K562 (cell line): ENCODE measurements at regions not wholly inside any gene's neighbourhood (a gene's known extent, or its start where the extent isn't known, plus 50 kb on each side); places are given as distances from the start of the nearest gene placed in this dataset.

Experiments
- ATAC-seq: fragments of 200-7000 bp; cut with Tn5 transposase; 3 replicates; pipeline ENCODE4 v1.9.1; 2020; ENCODE audit warnings: moderate library complexity
- BruUV-seq: library from RNA; stranded (reverse); fragments of 400-500 nt; replicated peaks from 2 replicates; lab custom pipeline; 2021; lab: Mats Ljungman, UMichigan
- CTCF ChIA-PET: fragments of 300-600 bp; formaldehyde crosslinking; extraction: SDS; loops from one replicate; lab custom pipeline; 2021; ENCODE audit warnings: low intra/inter-chr PET ratio; lab: Yijun Ruan, JAX
- POLR2A ChIA-PET: fragments of 300-600, 350-650 bp; sonication (Branson Sonifier 250); formaldehyde crosslinking; extraction: SDS; loops from one replicate; lab custom pipeline; 2021; ENCODE audit warnings: antibody characterized with exemption, inconsistent platforms; lab: Yijun Ruan, JAX
- DNase-seq, 4 experiments: peaks; one replicate each; pipeline versions ENCODE4 v3.0.0 to v3.0.0-alpha.2; 2011 to 2018; ENCODE audit warnings: low spot score in 3 of 4, mixed read lengths in 3 of 4; ENCODE audit errors: extremely low read depth in 1 of 4
- FAIRE-seq: peaks from 2 replicates; lab custom pipeline; 2011; peaks lifted over from hg19 to GRCh38; lab: Jason Lieb, UNC
- H2AFZ ChIP-seq: 2 replicates; pipeline ENCODE4 v1.6.0; 2011; ENCODE audit warnings: low read depth, low read length, control low read depth, inconsistent platforms
- H3K27ac ChIP-seq: fragments of 200-600 bp; 3 replicates; pipeline ENCODE4 v1.8.0; 2011; ENCODE audit warnings: low read depth, mild to moderate bottlenecking, control low read depth, inconsistent platforms, low read length, moderate library complexity, mixed read lengths; ENCODE audit errors: extremely low read depth
- H3K27me3 ChIP-seq, 2 experiments: fragments of 300-600 bp in 1 of 2; 2 replicates in 1 of 2; 3 replicates in 1 of 2; pipeline versions ENCODE4 v1.6.0 to v1.8.0; 2011; ENCODE audit warnings: inconsistent platforms in 2 of 2, low read length in 2 of 2, mild to moderate bottlenecking in 1 of 2, mixed read lengths in 1 of 2, moderate library complexity in 1 of 2; ENCODE audit not compliant: control insufficient read depth in 2 of 2, insufficient read depth in 2 of 2
- H3K36me3 ChIP-seq: fragments of 300-600 bp; 3 replicates; pipeline ENCODE4 v1.8.0; 2011; ENCODE audit warnings: mild to moderate bottlenecking, low read length, inconsistent platforms; ENCODE audit not compliant: control insufficient read depth, insufficient read depth
- H3K4me1 ChIP-seq, 2 experiments: fragments of 200-600 bp in 1 of 2; replicated peaks in 1 of 2; 2 replicates in 1 of 2; 3 replicates in 1 of 2; pipeline versions ENCODE4 v1.5.1 to v1.8.0; 2011; ENCODE audit warnings: inconsistent platforms in 2 of 2, low read length in 2 of 2, mild to moderate bottlenecking in 1 of 2, mixed read lengths in 1 of 2, moderate library complexity in 1 of 2; ENCODE audit not compliant: control insufficient read depth in 2 of 2, insufficient read depth in 2 of 2
- H3K4me2 ChIP-seq: 2 replicates; pipeline ENCODE4 v1.6.1; 2011; ENCODE audit warnings: low read length, control low read depth, inconsistent platforms, mixed read lengths; ENCODE audit not compliant: insufficient read depth
- H3K4me3 ChIP-seq: fragments of 200-600 bp; sonication (generic), shearing (Covaris generic); 2 replicates; pipeline ENCODE4 v1.5.1; 2016; ENCODE audit warnings: control low read depth, inconsistent platforms
- H3K79me2 ChIP-seq: fragments of 200-600 bp; 3 replicates; pipeline ENCODE4 v1.8.0; 2011; ENCODE audit warnings: low read length, inconsistent platforms; ENCODE audit not compliant: control insufficient read depth, insufficient read depth
- H3K9ac ChIP-seq, 2 experiments: 2 replicates each; pipeline versions ENCODE4 v1.6.0 to v1.6.1; 2011; ENCODE audit warnings: low read depth in 2 of 2, low read length in 2 of 2, control low read depth in 1 of 2, inconsistent platforms in 1 of 2, mild to moderate bottlenecking in 1 of 2, mixed read lengths in 1 of 2; ENCODE audit not compliant: insufficient read depth in 1 of 2
- H3K9me1 ChIP-seq: one replicate; pipeline ENCODE4 v1.6.0; 2011; ENCODE audit warnings: inconsistent platforms, mild to moderate bottlenecking, low read length, moderate library complexity; ENCODE audit not compliant: control insufficient read depth, insufficient read depth
- H3K9me3 ChIP-seq: replicated peaks from 2 replicates; pipeline ENCODE4 v1.5.1; 2011; ENCODE audit warnings: low read depth, low read length, inconsistent platforms; ENCODE audit not compliant: control insufficient read depth, insufficient read depth
- H4K20me1 ChIP-seq: replicated peaks from 2 replicates; pipeline ENCODE4 v1.6.1; 2011; ENCODE audit warnings: low read length, inconsistent platforms, mixed read lengths; ENCODE audit not compliant: control insufficient read depth, insufficient read depth
- BCOR ChIP-seq: fragments of 450-650 bp; IDR thresholded peaks from 2 replicates; pipeline ENCODE4 v1.6.1; 2016
- CHCHD3 ChIP-seq: fragments of 250-450 bp; sonication (Bioruptor Pico); IDR thresholded peaks from 2 replicates; pipeline ENCODE4 v2.1.2; 2022; ENCODE audit warnings: mild to moderate bottlenecking
- DPF2 ChIP-seq: fragments of 450-650 bp; IDR thresholded peaks from 2 replicates; pipeline ENCODE4 v1.6.1; 2016
- EGR1 ChIP-seq: fragments of 450-650 bp; conservative IDR thresholded peaks from 2 replicates; pipeline ENCODE4 v1.6.1; 2017; ENCODE audit warnings: mild to moderate bottlenecking
- IFI16 ChIP-seq: fragments of 250-450 bp; sonication (Bioruptor Pico); IDR thresholded peaks from 2 replicates; pipeline ENCODE4 v2.1.2; 2022; ENCODE audit warnings: mild to moderate bottlenecking, inconsistent platforms
- KDM4B ChIP-seq, 2 experiments: fragments of 450-650 bp in 1 of 2; sonication (generic) in 1 of 2; IDR thresholded peaks; 2 replicates each; pipeline ENCODE4 v1.6.1; 2016 to 2017; ENCODE audit warnings: borderline replicate concordance in 2 of 2, antibody characterized with exemption in 1 of 2, low read depth in 1 of 2, mild to moderate bottlenecking in 1 of 2
- KHSRP ChIP-seq: fragments of 450-650 bp; IDR thresholded peaks from 2 replicates; pipeline ENCODE4 v1.6.1; 2017
- MYNN ChIP-seq, 2 experiments: sonication (generic); formaldehyde crosslinking in 1 of 2; IDR thresholded peaks; 2 replicates each; pipeline versions ENCODE4 v1.5.0 to v1.6.1; 2016 to 2020; ENCODE audit warnings: antibody characterized with exemption in 1 of 2, missing genetic modification reagents in 1 of 2
- NFXL1 ChIP-seq: fragments of 450-650 bp; formaldehyde crosslinking; IDR thresholded peaks from 2 replicates; pipeline ENCODE4 v1.4.0; 2021; ENCODE audit warnings: mild to moderate bottlenecking
- NFYB ChIP-seq: IDR thresholded peaks from 2 replicates; pipeline ENCODE4 v1.6.1; 2011; ENCODE audit warnings: mild to moderate bottlenecking, moderate library complexity; ENCODE audit not compliant: insufficient read length; ENCODE audit errors: extremely low read depth
- RHOXF2B ChIP-seq: fragments of 250-450 bp; sonication (Bioruptor Pico); conservative IDR thresholded peaks from 2 replicates; pipeline ENCODE4 v1.5.1; 2021
- SMARCB1 ChIP-seq: IDR thresholded peaks from 2 replicates; pipeline ENCODE4 v1.6.1; 2011; ENCODE audit warnings: improper control_type of control experiment, low read depth; ENCODE audit not compliant: insufficient read length
- ZNF140 ChIP-seq: fragments of 250-450 bp; sonication (Bioruptor Pico); IDR thresholded peaks from 2 replicates; pipeline ENCODE4 v1.8.0; 2021; ENCODE audit warnings: moderate library complexity, mild to moderate bottlenecking, inconsistent platforms
- ZNF146 ChIP-seq: IDR thresholded peaks from one replicate; pipeline ENCODE4 v1.6.1; 2018; ENCODE audit warnings: missing compliant biosample characterization; ENCODE audit not compliant: unreplicated experiment
- ZNF217 ChIP-seq: sonication (generic); formaldehyde crosslinking; IDR thresholded peaks from 2 replicates; pipeline ENCODE4 v1.8.0; 2022; ENCODE audit warnings: mild to moderate bottlenecking, missing genetic modification reagents
- ZNF766 ChIP-seq: fragments of 200-800 bp; sonication (Bioruptor generic); conservative IDR thresholded peaks from 2 replicates; pipeline ENCODE4 v1.6.1; 2016; ENCODE audit warnings: missing genetic modification characterization, missing compliant biosample characterization
- ZSCAN32 ChIP-seq: fragments of 450-650 bp; formaldehyde crosslinking; IDR thresholded peaks from 2 replicates; pipeline ENCODE4 v1.4.0; 2020; ENCODE audit warnings: mild to moderate bottlenecking, moderate library complexity
- WGBS: fragments of 100-300 bp; shearing (Covaris generic); methylation state at CpG from one replicate; pipeline ENCODE4 v1.1.6; 2016; ENCODE audit warnings: low coverage, mixed read lengths; ENCODE audit not compliant: insufficient coverage; ENCODE audit errors: missing lambda C conversion rate; 5-methylcytosine and 5-hydroxymethylcytosine counted together
- in situ Hi-C: fragments of 300-500 bp; cut with MboI; formaldehyde crosslinking; loops from 4 replicates; pipeline ENCODE4 v1.15.0; 2018; ENCODE audit warnings: inconsistent platforms, mixed read lengths
- intact Hi-C: fragments of 100-400 bp; cut with micrococcal nuclease; formaldehyde crosslinking; loops from 2 replicates; pipeline ENCODE4 v1.14.2; 2022
- TF ChIP-seq, protein P1 (sequence below): sonication (generic); formaldehyde crosslinking; IDR thresholded peaks from 2 replicates; pipeline ENCODE4 v1.8.1; 2022; ENCODE audit warnings: missing genetic modification reagents

DNA sequence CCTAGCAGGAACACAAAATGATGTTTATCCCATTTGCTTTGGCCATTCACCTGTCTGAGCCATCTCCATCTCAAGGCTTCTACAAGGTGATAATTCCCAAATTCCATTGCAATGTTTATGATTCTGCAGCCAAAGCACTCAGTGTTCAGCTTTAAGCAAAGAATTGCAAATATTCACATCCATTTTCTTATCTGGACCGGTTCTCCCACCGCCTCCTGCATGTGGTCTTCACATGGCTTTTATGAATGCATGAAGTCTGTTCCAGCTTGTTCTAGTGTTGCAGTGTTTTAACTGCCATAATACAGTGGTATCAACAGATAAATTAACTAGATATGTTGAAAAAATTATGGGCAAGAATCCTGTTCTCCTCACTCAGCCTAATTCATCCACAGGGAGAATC lies 443.0 kb upstream of the KLF4 start:
- CTCF ChIA-PET = no interaction called here
- no peak for FAIRE-seq
- in situ Hi-C loops = no loop called here

More for the DNA sequence above, 443.0 kb upstream of the KLF4 start:
- DNase-seq (no peak), ATAC-seq (no peak)
- Histone ChIP-seq H3K27me3 (peaks cover 10 to 11% of the 10 kb centered on the region in 2 experiments; a peak in 4 of 5 replicates), H3K9me3 (no peaks in the 10 kb centered on the region), H4K20me1 (no peaks in the 10 kb centered on the region), H3K4me3 (no peak overlapping the region), H3K4me1 (peaks cover 0 to under 1% of the 10 kb centered on the region in 2 experiments; a peak in 1 of 5 replicates), H2AFZ (no peak overlapping the region), H3K9ac (no peak overlapping the region), H3K27ac (no peak overlapping the region), H3K9me1 (no peaks in the 10 kb centered on the region), H3K36me3 (no peaks in the 10 kb centered on the region), H3K4me2 (no peak overlapping the region)
- WGBS = 0% methylated on average over 2 of the region's 2 CpGs
- POLR2A ChIA-PET = interaction anchor here (1.1 kb wide), 2 partner anchors 8 to 33 kb away, joined by 3 to 4 read pairs; no protein-coding TSS in a partner anchor
- intact Hi-C loops = no loop called here
- no peak for TF ChIP-seq BCOR
- TF ChIP-seq IFI16 = no peak
- TF ChIP-seq ZNF140 (CRISPR knock-in tag) = no peak
- no peak for TF ChIP-seq CHCHD3 (CRISPR knock-in tag)
- no peak for TF ChIP-seq SMARCB1
- TF ChIP-seq, protein P1, sequence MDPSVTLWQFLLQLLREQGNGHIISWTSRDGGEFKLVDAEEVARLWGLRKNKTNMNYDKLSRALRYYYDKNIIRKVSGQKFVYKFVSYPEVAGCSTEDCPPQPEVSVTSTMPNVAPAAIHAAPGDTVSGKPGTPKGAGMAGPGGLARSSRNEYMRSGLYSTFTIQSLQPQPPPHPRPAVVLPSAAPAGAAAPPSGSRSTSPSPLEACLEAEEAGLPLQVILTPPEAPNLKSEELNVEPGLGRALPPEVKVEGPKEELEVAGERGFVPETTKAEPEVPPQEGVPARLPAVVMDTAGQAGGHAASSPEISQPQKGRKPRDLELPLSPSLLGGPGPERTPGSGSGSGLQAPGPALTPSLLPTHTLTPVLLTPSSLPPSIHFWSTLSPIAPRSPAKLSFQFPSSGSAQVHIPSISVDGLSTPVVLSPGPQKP (CRISPR knock-in tag) = no peak
- TF ChIP-seq DPF2 = no peak
- TF ChIP-seq KHSRP = no peak
- TF ChIP-seq RHOXF2B (CRISPR knock-in tag) = no peak
- no peak for TF ChIP-seq EGR1
- TF ChIP-seq ZNF146 = no peak
- no peak for TF ChIP-seq ZNF217
- TF ChIP-seq KDM4B (IDR thresholded peaks at IDR 0.05; ENCODE audit: borderline replicate concordance in 2 of 2, low read depth in 1 of 2) = no peak
- no peak for TF ChIP-seq ZNF766 (CRISPR knock-in tag)
- no peak for TF ChIP-seq NFXL1 (CRISPR knock-in tag)
- TF ChIP-seq ZSCAN32 (CRISPR knock-in tag) = no peak
- no peak for TF ChIP-seq MYNN (IDR thresholded peaks at IDR 0.05)
- TF ChIP-seq MYNN (CRISPR knock-in tag; IDR thresholded peaks at IDR 0.05) = no peak
- no peak for TF ChIP-seq NFYB
- TF ChIP-seq, all 486 proteins: peak for 0
- no peaks in the 10 kb centered on the region for H3K79me2 ChIP-seq
- BruUV-seq = no TSS peak
